MCF 10A (cell line): ENCODE measurements at regions not wholly inside any gene's neighbourhood (a gene's known extent, or its start where the extent isn't known, plus 50 kb on each side); places are given as distances from the start of the nearest gene placed in this dataset.

Experiments used
- BruUV-seq: library from RNA; stranded (reverse); fragments of 400-500 nt; replicated peaks from 2 replicates; lab custom pipeline; 2021; lab: Mats Ljungman, UMichigan
- CTCF ChIA-PET: fragments of 300-600 bp; sonication (Branson Sonifier 250); formaldehyde crosslinking; extraction: SDS; loops from one replicate; lab custom pipeline; 2021; ENCODE audit warnings: antibody characterized with exemption, inconsistent platforms; lab: Yijun Ruan, JAX
- POLR2A ChIA-PET: fragments of 300-600, 350-650 bp; sonication (Branson Sonifier 250); formaldehyde crosslinking; extraction: SDS; loops from one replicate; lab custom pipeline; 2020; ENCODE audit warnings: antibody characterized with exemption, inconsistent platforms; lab: Yijun Ruan, JAX
- DNase-seq: peaks from one replicate; pipeline ENCODE4 v3.0.0-alpha.2; 2018; ENCODE audit not compliant: unreplicated experiment
- H3K27ac Mint-ChIP-seq: one replicate; pipeline ENCODE4 v1.8.0; 2022; ENCODE audit warnings: mild to moderate bottlenecking, low read depth, mixed read lengths; ENCODE audit not compliant: unreplicated experiment
- H3K27me3 Mint-ChIP-seq: one replicate; pipeline ENCODE4 v1.8.0; 2022; ENCODE audit warnings: mixed read lengths; ENCODE audit not compliant: insufficient read depth, unreplicated experiment
- H3K36me3 Mint-ChIP-seq: one replicate; pipeline ENCODE4 v1.8.0; 2022; ENCODE audit warnings: mild to moderate bottlenecking, moderate library complexity, mixed read lengths; ENCODE audit not compliant: insufficient read depth, unreplicated experiment
- H3K4me1 Mint-ChIP-seq: one replicate; pipeline ENCODE4 v1.8.0; 2022; ENCODE audit warnings: mixed read lengths; ENCODE audit not compliant: insufficient read depth, unreplicated experiment
- H3K4me3 Mint-ChIP-seq: one replicate; pipeline ENCODE4 v1.8.0; 2022; ENCODE audit warnings: mild to moderate bottlenecking, moderate library complexity, mixed read lengths; ENCODE audit not compliant: unreplicated experiment
- H3K9me3 Mint-ChIP-seq: one replicate; pipeline ENCODE4 v1.8.0; 2022; ENCODE audit warnings: mixed read lengths; ENCODE audit not compliant: unreplicated experiment
- CTCF ChIP-seq: fragments of 200-600 bp; IDR thresholded peaks from one replicate; pipeline ENCODE4 v1.8.0; 2022; ENCODE audit warnings: antibody characterized with exemption, mild to moderate bottlenecking; ENCODE audit not compliant: unreplicated experiment
- intact Hi-C: fragments of 100-400 bp; cut with micrococcal nuclease; formaldehyde crosslinking; loops from 2 replicates; pipeline ENCODE4 v1.14.1; 2022

- ChIA-PET CTCF (interaction anchor here (0.7 kb wide), 1 partner anchor 16 kb away, joined by 3 read pairs; no protein-coding TSS in a partner anchor), POLR2A (no interaction called here)
- H3K36me3 Mint-ChIP-seq = no peaks in the 10 kb centered on the region
- no TSS peak for BruUV-seq
- intact Hi-C loops = no loop called here
- H3K4me3 Mint-ChIP-seq = no peak overlapping the region
- H3K27me3 Mint-ChIP-seq = no peaks in the 10 kb centered on the region
- no peaks in the 10 kb centered on the region for H3K4me1 Mint-ChIP-seq
- no peak overlapping the region for H3K27ac Mint-ChIP-seq
- TF ChIP-seq CTCF = no peak
- peaks cover 3% of the 10 kb centered on the region for H3K9me3 Mint-ChIP-seq
- DNase-seq = no peak
These were observed 151.9 kb upstream of the CYRIA start for GRCh38 chr2:16817305-16818202.

GRCh38 chr2:16816522-16816921 is 150.9 kb upstream of the CYRIA start:
- no peak overlapping the region for H3K4me3 Mint-ChIP-seq
- intact Hi-C loops = no loop called here
- no peak for TF ChIP-seq CTCF
- H3K36me3 Mint-ChIP-seq = no peaks in the 10 kb centered on the region
- POLR2A ChIA-PET = no interaction called here
- DNase-seq = no peak
- no TSS peak for BruUV-seq
- no peaks in the 10 kb centered on the region for H3K27me3 Mint-ChIP-seq
- no peak overlapping the region for H3K27ac Mint-ChIP-seq
- CTCF ChIA-PET = no interaction called here
- no peaks in the 10 kb centered on the region for H3K9me3 Mint-ChIP-seq
- H3K4me1 Mint-ChIP-seq = no peaks in the 10 kb centered on the region

- no peak overlapping the region for H3K4me3 Mint-ChIP-seq
- ChIA-PET POLR2A (no interaction called here), CTCF (interaction anchor here (1.0 kb wide), 1 partner anchor 494 kb away, joined by 3 read pairs; no protein-coding TSS in a partner anchor)
- TF ChIP-seq CTCF = no peak
- no peak overlapping the region for H3K27ac Mint-ChIP-seq
- H3K9me3 Mint-ChIP-seq = no peaks in the 10 kb centered on the region
- intact Hi-C loops = no loop called here
- H3K36me3 Mint-ChIP-seq = no peaks in the 10 kb centered on the region
- no TSS peak for BruUV-seq
- H3K27me3 Mint-ChIP-seq = no peaks in the 10 kb centered on the region
- no peak for DNase-seq
- H3K4me1 Mint-ChIP-seq = no peaks in the 10 kb centered on the region
These were observed 150.4 kb upstream of the CYRIA start for GRCh38 chr2:16816016-16816415.

GRCh38 chr2:16813593-16813992 is 148.0 kb upstream of the CYRIA start:
- Mint-ChIP-seq H3K36me3 (no peaks in the 10 kb centered on the region), H3K27ac (no peak overlapping the region), H3K9me3 (no peaks in the 10 kb centered on the region), H3K27me3 (no peaks in the 10 kb centered on the region), H3K4me3 (no peak overlapping the region), H3K4me1 (no peaks in the 10 kb centered on the region)
- ChIA-PET CTCF (interaction anchor here (0.5 kb wide), 1 partner anchor 41 kb away, joined by 7 read pairs; no protein-coding TSS in a partner anchor), POLR2A (no interaction called here)
- intact Hi-C loops = no loop called here
- TF ChIP-seq CTCF = no peak
- BruUV-seq = no TSS peak
- no peak for DNase-seq
